OCI-LY3 (cell line): ENCODE measurements at regions not wholly inside any gene's neighbourhood (a gene's known extent, or its start where the extent isn't known, plus 50 kb on each side); places are given as distances from the start of the nearest gene placed in this dataset.

Experiments used
- H2AFZ ChIP-seq: fragments of 200-600, 300-600 bp; shearing (Covaris generic); 2 replicates; pipeline ENCODE4 v1.6.0; 2014; ENCODE audit warnings: antibody characterized with exemption, low read depth, low read length
- H3K27ac ChIP-seq: fragments of 200-600, 300-600 bp; sonication (generic); 2 replicates; pipeline ENCODE4 v1.5.1; 2014; ENCODE audit warnings: mild to moderate bottlenecking, low read length, moderate library complexity, mixed read lengths
- H3K27me3 ChIP-seq: fragments of 200-600, 300-600 bp; sonication (generic); 2 replicates; pipeline ENCODE4 v1.6.1; 2014; ENCODE audit warnings: low read depth, low read length, mixed read lengths
- H3K36me3 ChIP-seq: fragments of 200-600, 300-600 bp; sonication (generic); replicated peaks from 2 replicates; pipeline ENCODE3; 2014; ENCODE audit warnings: low read depth, low read length, mixed read lengths
- H3K4me1 ChIP-seq: fragments of 300-600, 200-600 bp; sonication (generic); 2 replicates; pipeline ENCODE4 v1.6.1; 2014; ENCODE audit warnings: low read length, mixed read lengths
- H3K4me2 ChIP-seq: fragments of 200-600, 300-600 bp; sonication (generic); 2 replicates; pipeline ENCODE4 v1.6.1; 2014; ENCODE audit warnings: low read length, mixed read lengths
- H3K4me3 ChIP-seq: fragments of 300-600, 200-600 bp; sonication (generic); 2 replicates; pipeline ENCODE4 v1.5.1; 2014; ENCODE audit warnings: antibody characterized with exemption, mild to moderate bottlenecking, low read length, moderate library complexity
- H3K79me2 ChIP-seq: fragments of 300-600, 200-600 bp; shearing (Covaris generic); 2 replicates; pipeline ENCODE4 v1.6.1; 2014; ENCODE audit warnings: mild to moderate bottlenecking, low read length, mixed read lengths
- H3K9ac ChIP-seq: fragments of 300-600, 200-600 bp; shearing (Covaris generic); 2 replicates; pipeline ENCODE4 v1.6.0; 2014; ENCODE audit warnings: mild to moderate bottlenecking, low read length, moderate library complexity
- H3K9me3 ChIP-seq: fragments of 200-600, 300-600 bp; shearing (Covaris generic); 2 replicates; pipeline ENCODE4 v1.6.1; 2014; ENCODE audit warnings: low read length, mixed read lengths; ENCODE audit not compliant: insufficient read depth
- H4K20me1 ChIP-seq: fragments of 200-600, 300-600 bp; sonication (generic); 2 replicates; pipeline ENCODE4 v1.6.1; 2016; ENCODE audit warnings: low read length, mixed read lengths; ENCODE audit not compliant: insufficient read depth
- EZH2phosphoT487 ChIP-seq: fragments of 200-600 bp; shearing (Covaris generic); IDR thresholded peaks from 2 replicates; pipeline ENCODE4 v1.6.1; 2018; ENCODE audit warnings: antibody characterized with exemption, mixed run types, low read depth
- TF ChIP-seq, protein P1 (sequence below): fragments of 200-600, 300-600 bp; sonication (generic); IDR thresholded peaks from 2 replicates; pipeline ENCODE4 v1.5.1; 2014; ENCODE audit warnings: antibody characterized with exemption, low read length, low read depth

GRCh38 chr4:116018831-116019230 is 905.4 kb upstream of the NDST4 start:
- Histone ChIP-seq H3K9me3 (peaks cover 4% of the 10 kb centered on the region; the same call in 1 of the 2 replicates), H4K20me1 (no peaks in the 10 kb centered on the region), H3K27me3 (no peaks in the 10 kb centered on the region), H3K9ac (no peak overlapping the region), H3K27ac (no peak overlapping the region), H3K4me1 (peaks cover 7% of the 10 kb centered on the region; the same call in 1 of the 2 replicates), H3K4me2 (no peak overlapping the region), H3K36me3 (peaks cover 6% of the 10 kb centered on the region), H2AFZ (no peak overlapping the region), H3K4me3 (no peak overlapping the region), H3K79me2 (no peaks in the 10 kb centered on the region)
- no peak for TF ChIP-seq EZH2phosphoT487
- TF ChIP-seq, protein P1, sequence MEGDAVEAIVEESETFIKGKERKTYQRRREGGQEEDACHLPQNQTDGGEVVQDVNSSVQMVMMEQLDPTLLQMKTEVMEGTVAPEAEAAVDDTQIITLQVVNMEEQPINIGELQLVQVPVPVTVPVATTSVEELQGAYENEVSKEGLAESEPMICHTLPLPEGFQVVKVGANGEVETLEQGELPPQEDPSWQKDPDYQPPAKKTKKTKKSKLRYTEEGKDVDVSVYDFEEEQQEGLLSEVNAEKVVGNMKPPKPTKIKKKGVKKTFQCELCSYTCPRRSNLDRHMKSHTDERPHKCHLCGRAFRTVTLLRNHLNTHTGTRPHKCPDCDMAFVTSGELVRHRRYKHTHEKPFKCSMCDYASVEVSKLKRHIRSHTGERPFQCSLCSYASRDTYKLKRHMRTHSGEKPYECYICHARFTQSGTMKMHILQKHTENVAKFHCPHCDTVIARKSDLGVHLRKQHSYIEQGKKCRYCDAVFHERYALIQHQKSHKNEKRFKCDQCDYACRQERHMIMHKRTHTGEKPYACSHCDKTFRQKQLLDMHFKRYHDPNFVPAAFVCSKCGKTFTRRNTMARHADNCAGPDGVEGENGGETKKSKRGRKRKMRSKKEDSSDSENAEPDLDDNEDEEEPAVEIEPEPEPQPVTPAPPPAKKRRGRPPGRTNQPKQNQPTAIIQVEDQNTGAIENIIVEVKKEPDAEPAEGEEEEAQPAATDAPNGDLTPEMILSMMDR = no peak

DNA sequence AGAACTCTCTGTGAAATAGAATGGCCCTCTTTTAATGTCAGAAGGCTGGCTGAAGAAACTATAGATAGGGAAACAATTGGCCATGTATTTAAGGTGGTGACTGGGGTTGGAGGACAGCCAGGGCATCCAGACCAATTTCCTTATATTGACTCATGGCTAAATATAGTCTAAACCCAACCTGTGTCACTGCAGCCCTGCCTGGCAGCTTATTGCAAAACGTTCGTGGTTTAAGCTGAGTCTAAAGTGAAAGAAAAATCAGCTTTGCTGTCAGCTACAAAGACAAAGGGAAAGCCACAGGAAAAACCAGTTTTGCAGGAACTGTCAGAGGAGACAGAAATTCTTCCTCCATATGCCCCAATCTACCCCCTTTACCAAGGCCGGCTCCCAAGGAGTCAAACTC is 902.8 kb upstream of the NDST4 start:
- Histone ChIP-seq H3K79me2 (no peaks in the 10 kb centered on the region), H3K9me3 (peaks cover 4% of the 10 kb centered on the region; the same call in 1 of the 2 replicates), H3K9ac (no peak overlapping the region)

DNA sequence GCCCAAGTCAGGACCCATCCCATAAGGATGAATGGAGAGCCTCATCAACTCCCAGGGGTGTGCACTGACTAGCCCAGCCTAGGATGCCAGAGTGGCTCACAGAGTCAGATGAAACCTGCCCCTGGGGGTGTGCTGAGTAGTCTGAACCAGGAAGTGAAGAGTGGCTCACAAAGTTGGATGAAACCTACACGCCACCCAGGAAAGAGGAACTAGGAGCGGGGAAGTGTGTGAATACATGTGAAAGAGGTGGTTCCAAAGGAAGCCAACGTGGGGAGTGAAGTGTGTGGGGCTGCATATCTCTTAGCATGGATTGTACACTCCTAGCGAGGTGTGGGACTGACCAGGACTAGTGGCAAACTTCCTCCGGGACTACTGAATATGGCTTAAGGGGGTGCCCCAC is 902.1 kb upstream of the NDST4 start:
- H3K27ac ChIP-seq = no peak overlapping the region
- H2AFZ ChIP-seq = no peak overlapping the region; the same call in 1 of the 2 replicates
- no peaks in the 10 kb centered on the region for H3K79me2 ChIP-seq
- TF ChIP-seq, protein P1 = no peak
- no peak for TF ChIP-seq EZH2phosphoT487
- H3K36me3 ChIP-seq = peaks cover 6% of the 10 kb centered on the region
- no peak overlapping the region for H3K4me2 ChIP-seq
- H3K27me3 ChIP-seq = no peaks in the 10 kb centered on the region
- H3K9me3 ChIP-seq = peaks cover 4% of the 10 kb centered on the region; the same call in 1 of the 2 replicates
- H3K4me3 ChIP-seq = no peak overlapping the region
- H3K9ac ChIP-seq = no peak overlapping the region
- H4K20me1 ChIP-seq = no peaks in the 10 kb centered on the region
- peaks cover 7% of the 10 kb centered on the region; the same call in 1 of the 2 replicates for H3K4me1 ChIP-seq

More for the DNA sequence above, 902.8 kb upstream of the NDST4 start:
- Histone ChIP-seq H3K27ac (no peak overlapping the region), H3K4me1 (peaks cover 7% of the 10 kb centered on the region; the same call in 1 of the 2 replicates), H3K4me3 (no peak overlapping the region), H3K36me3 (peaks cover 6% of the 10 kb centered on the region), H3K4me2 (no peak overlapping the region), H2AFZ (no peak overlapping the region), H3K27me3 (no peaks in the 10 kb centered on the region), H4K20me1 (no peaks in the 10 kb centered on the region)
- TF ChIP-seq, protein P1 = no peak
- TF ChIP-seq EZH2phosphoT487 = no peak

DNA sequence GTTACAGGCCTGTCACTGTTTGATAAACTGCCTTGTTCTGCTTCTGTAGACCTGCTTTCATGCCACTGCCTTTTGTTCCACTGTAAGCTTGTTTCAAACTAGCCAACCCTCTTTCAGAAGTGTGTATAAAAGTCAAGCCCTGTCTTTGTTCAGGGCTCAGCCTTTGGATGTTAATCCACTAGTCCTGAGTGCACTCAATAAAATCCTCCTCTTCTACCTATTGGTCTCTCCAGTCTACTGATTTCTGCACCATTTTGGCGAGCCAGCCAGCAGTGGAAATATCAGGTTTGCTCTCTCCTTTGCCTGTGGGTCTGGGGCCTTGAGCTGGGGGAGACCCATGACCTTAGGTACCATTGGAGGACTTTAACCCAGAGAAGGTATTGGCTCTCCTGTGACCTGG is 901.6 kb upstream of the NDST4 start:
- no peak overlapping the region for H2AFZ ChIP-seq
- no peak overlapping the region for H3K27ac ChIP-seq
- no peak overlapping the region for H3K9ac ChIP-seq
- peaks cover 7% of the 10 kb centered on the region; the same call in 1 of the 2 replicates for H3K4me1 ChIP-seq
- H3K79me2 ChIP-seq = no peaks in the 10 kb centered on the region
- no peak overlapping the region for H3K4me3 ChIP-seq
- no peak overlapping the region for H3K4me2 ChIP-seq
- no peaks in the 10 kb centered on the region for H4K20me1 ChIP-seq
- H3K9me3 ChIP-seq = peaks cover 4% of the 10 kb centered on the region; the same call in 1 of the 2 replicates
- H3K27me3 ChIP-seq = no peaks in the 10 kb centered on the region
- H3K36me3 ChIP-seq = peaks cover 6% of the 10 kb centered on the region
- TF ChIP-seq, protein P1 = no peak
